HepG2 (cell line): ENCODE measurements at regions not wholly inside any gene's neighbourhood (a gene's known extent, or its start where the extent isn't known, plus 50 kb on each side); places are given as distances from the start of the nearest gene placed in this dataset.

ENCODE experiments used
- ATAC-seq: fragments of 200-7000 bp; cut with Tn5 transposase; 3 replicates; pipeline ENCODE4 v1.9.1; 2020; ENCODE audit warnings: mild to moderate bottlenecking, moderate library complexity
- BruUV-seq: library from RNA; stranded (reverse); fragments of 400-500 nt; replicated peaks from 2 replicates; lab custom pipeline; 2021; lab: Mats Ljungman, UMichigan
- CTCF ChIA-PET: fragments of 300-600 bp; formaldehyde crosslinking; extraction: SDS; loops from one replicate; lab custom pipeline; 2021; ENCODE audit warnings: low total read pairs, inconsistent platforms, low intra/inter-chr PET ratio; lab: Yijun Ruan, JAX
- POLR2A ChIA-PET: fragments of 350-600 bp; sonication (Branson Sonifier 250); formaldehyde crosslinking; loops from one replicate; lab custom pipeline; 2020; ENCODE audit warnings: antibody characterized with exemption, inconsistent platforms; lab: Yijun Ruan, JAX
- DNase-seq: peaks from one replicate; pipeline ENCODE4 v3.0.0-alpha.2; 2015; ENCODE audit warnings: low spot score
- FAIRE-seq: peaks from 3 replicates; lab custom pipeline; 2011; peaks lifted over from hg19 to GRCh38; lab: Jason Lieb, UNC
- H2AFZ ChIP-seq: one replicate; pipeline ENCODE4 v1.6.1; 2011; ENCODE audit warnings: low read length, inconsistent platforms
- H3K27ac ChIP-seq: fragments of 300-600 bp; 3 replicates; pipeline ENCODE4 v1.8.0; 2011; ENCODE audit warnings: mixed run types, mild to moderate bottlenecking, mixed read lengths, low read length, inconsistent platforms; ENCODE audit not compliant: insufficient read depth; ENCODE audit errors: extremely low read length
- H3K27me3 ChIP-seq, 2 experiments: fragments of 200-600 bp in 1 of 2; 2 replicates in 1 of 2; 3 replicates in 1 of 2; pipeline versions ENCODE4 v1.6.0 to v1.8.0; 2011; ENCODE audit warnings: low read length in 2 of 2, mild to moderate bottlenecking in 2 of 2, moderate library complexity in 2 of 2, inconsistent platforms in 1 of 2; ENCODE audit not compliant: insufficient read depth in 2 of 2, control insufficient read depth in 1 of 2
- H3K36me3 ChIP-seq, 2 experiments: fragments of 200-600 bp in 1 of 2; replicated peaks in 1 of 2; 2 replicates in 1 of 2; 3 replicates in 1 of 2; pipeline versions ENCODE4 v1.5.1 to v1.8.0; 2011; ENCODE audit warnings: low read length in 2 of 2, inconsistent platforms in 1 of 2; ENCODE audit not compliant: insufficient read depth in 2 of 2, control insufficient read depth in 1 of 2
- H3K4me1 ChIP-seq: 2 replicates; pipeline ENCODE4 v1.5.1; 2012; ENCODE audit warnings: low read length, inconsistent platforms; ENCODE audit not compliant: insufficient read depth
- H3K4me2 ChIP-seq: 2 replicates; pipeline ENCODE4 v1.6.0; 2011; ENCODE audit warnings: low read depth, low read length, inconsistent platforms
- H3K4me3 ChIP-seq, 3 experiments: fragments of 200-600 bp in 1 of 3; sonication (generic), shearing (Covaris generic) in 1 of 3; replicated peaks in 1 of 3; 2 replicates each; pipeline ENCODE4 v1.5.1; 2011 to 2016; ENCODE audit warnings: low read length in 3 of 3, inconsistent platforms in 2 of 3, low read depth in 2 of 3, mild to moderate bottlenecking in 2 of 3, control low read depth in 1 of 3, mixed read lengths in 1 of 3; ENCODE audit not compliant: insufficient read depth in 1 of 3
- H3K79me2 ChIP-seq: one replicate; pipeline ENCODE4 v1.6.1; 2011; ENCODE audit warnings: low read length, inconsistent platforms; ENCODE audit not compliant: insufficient read depth
- H3K9ac ChIP-seq: 2 replicates; pipeline ENCODE4 v1.6.0; 2011; ENCODE audit warnings: mild to moderate bottlenecking, low read depth, low read length, inconsistent platforms; ENCODE audit not compliant: insufficient read depth
- H3K9me3 ChIP-seq: 2 replicates; pipeline ENCODE4 v1.5.1; 2012; ENCODE audit warnings: mild to moderate bottlenecking, low read length
- H4K20me1 ChIP-seq: 2 replicates; pipeline ENCODE4 v1.6.0; 2011; ENCODE audit warnings: inconsistent platforms, mild to moderate bottlenecking, low read length, moderate library complexity; ENCODE audit not compliant: insufficient read depth
- ARNTL ChIP-seq: sonication (generic); formaldehyde crosslinking; IDR thresholded peaks from 2 replicates; pipeline ENCODE4 v1.4.0; 2020; ENCODE audit warnings: mild to moderate bottlenecking, missing genetic modification reagents
- KMT2A ChIP-seq: sonication (generic); formaldehyde crosslinking; IDR thresholded peaks from 2 replicates; pipeline ENCODE4 v1.4.0; 2020; ENCODE audit warnings: missing genetic modification reagents
- MZF1 ChIP-seq: sonication (generic); formaldehyde crosslinking; IDR thresholded peaks from 2 replicates; pipeline ENCODE4 v1.8.1; 2023; ENCODE audit warnings: mild to moderate bottlenecking, missing genetic modification reagents, borderline replicate concordance
- NFKBIZ ChIP-seq: IDR thresholded peaks from 2 replicates; pipeline ENCODE4 v1.6.1; 2018; ENCODE audit warnings: missing genetic modification reagents, missing compliant biosample characterization
- SMAD9 ChIP-seq: sonication (generic); formaldehyde crosslinking; IDR thresholded peaks from 2 replicates; pipeline ENCODE4 v1.5.1; 2020; ENCODE audit warnings: mild to moderate bottlenecking, missing genetic modification reagents
- STAG1 ChIP-seq: sonication (generic); formaldehyde crosslinking; IDR thresholded peaks from 2 replicates; pipeline ENCODE4 v1.4.0; 2020; ENCODE audit warnings: missing genetic modification reagents
- SUZ12 ChIP-seq: fragments of 150-350 bp; IDR thresholded peaks from 2 replicates; pipeline ENCODE4 v1.6.1; 2014; ENCODE audit warnings: low read depth, low read length
- TCF7L2 ChIP-seq: IDR thresholded peaks from 2 replicates; pipeline ENCODE4 v1.6.1; 2011; ENCODE audit warnings: mild to moderate bottlenecking, low read depth, low read length, moderate library complexity
- TSC22D2 ChIP-seq: sonication (generic); formaldehyde crosslinking; IDR thresholded peaks from 2 replicates; pipeline ENCODE4 v1.5.1; 2020; ENCODE audit warnings: missing genetic modification reagents, mild to moderate bottlenecking, borderline replicate concordance
- ZMYM2 ChIP-seq: sonication (generic); formaldehyde crosslinking; IDR thresholded peaks from 2 replicates; pipeline ENCODE4 v1.8.0; 2022; ENCODE audit warnings: mild to moderate bottlenecking, missing genetic modification reagents
- ZNF263 ChIP-seq: sonication (generic); formaldehyde crosslinking; IDR thresholded peaks from 2 replicates; pipeline ENCODE4 v1.4.0; 2020; ENCODE audit warnings: missing genetic modification reagents
- WGBS: methylation state at CpG from one replicate; pipeline ENCODE4 v1.1.6; 2017; ENCODE audit warnings: low lambda C conversion rate; 5-methylcytosine and 5-hydroxymethylcytosine counted together
- in situ Hi-C: cut with HindIII; loops from 2 replicates; pipeline ENCODE4 v1.10.0; 2017; ENCODE audit warnings: low pct_unique_long_range_greater_than_20kb; ENCODE audit not compliant: extremely low pct_ligation_motif_present
- intact Hi-C: fragments of 100-400 bp; cut with micrococcal nuclease; formaldehyde crosslinking; loops from one replicate; pipeline ENCODE4 v1.10.0; 2022; ENCODE audit not compliant: unreplicated experiment
- TF ChIP-seq, protein P1 (sequence below): sonication (generic); formaldehyde crosslinking; IDR thresholded peaks from 2 replicates; pipeline ENCODE4 v1.9.0; 2021; ENCODE audit warnings: missing genetic modification reagents, mild to moderate bottlenecking, borderline replicate concordance

DNA sequence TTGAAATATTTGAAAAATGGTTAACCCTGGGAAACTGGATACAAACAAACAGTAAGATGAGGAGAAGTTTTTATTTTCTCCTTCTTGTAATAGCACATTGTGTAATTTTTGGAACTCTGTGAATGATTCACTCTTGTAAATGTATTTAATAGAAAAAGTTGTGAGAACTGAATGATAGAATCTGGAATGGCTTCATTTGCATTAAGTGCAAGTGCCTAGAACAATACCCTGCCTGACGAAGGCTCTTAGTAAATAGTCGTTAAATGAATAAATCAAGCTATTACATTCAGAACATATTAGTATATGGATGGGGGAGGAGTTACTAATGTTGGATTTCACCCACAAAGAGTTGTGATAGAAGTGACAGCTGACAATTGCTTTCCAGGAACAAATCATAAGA lies 442.5 kb downstream of the EFNA5 start:
- no TSS peak for BruUV-seq
- Histone ChIP-seq H3K9ac (no peak overlapping the region), H4K20me1 (no peaks in the 10 kb centered on the region), H2AFZ (no peak overlapping the region), H3K4me3 (no peak overlapping the region), H3K27me3 (no peaks in the 10 kb centered on the region), H3K9me3 (no peaks in the 10 kb centered on the region), H3K79me2 (no peaks in the 10 kb centered on the region)
- no peak for FAIRE-seq
- 5% methylated on average over 2 of the region's 2 CpGs for WGBS
- in situ Hi-C loops = no loop called here
- no peak for TF ChIP-seq ZNF263 (CRISPR knock-in tag)
- no peak for TF ChIP-seq SMAD9 (CRISPR knock-in tag)
- no peak for TF ChIP-seq SUZ12
- TF ChIP-seq ZMYM2 = no peak
- TF ChIP-seq MZF1 (CRISPR knock-in tag) = no peak
- TF ChIP-seq, all 625 proteins: peak for 0
- Histone ChIP-seq H3K36me3 (no peaks in the 10 kb centered on the region), H3K4me1 (no peaks in the 10 kb centered on the region), H3K4me2 (no peak overlapping the region), H3K27ac (no peak overlapping the region)
- ChIA-PET POLR2A (no interaction called here), CTCF (no interaction called here)
- DNase-seq (no peak), ATAC-seq (no peak)
- intact Hi-C loops = no loop called here

DNA sequence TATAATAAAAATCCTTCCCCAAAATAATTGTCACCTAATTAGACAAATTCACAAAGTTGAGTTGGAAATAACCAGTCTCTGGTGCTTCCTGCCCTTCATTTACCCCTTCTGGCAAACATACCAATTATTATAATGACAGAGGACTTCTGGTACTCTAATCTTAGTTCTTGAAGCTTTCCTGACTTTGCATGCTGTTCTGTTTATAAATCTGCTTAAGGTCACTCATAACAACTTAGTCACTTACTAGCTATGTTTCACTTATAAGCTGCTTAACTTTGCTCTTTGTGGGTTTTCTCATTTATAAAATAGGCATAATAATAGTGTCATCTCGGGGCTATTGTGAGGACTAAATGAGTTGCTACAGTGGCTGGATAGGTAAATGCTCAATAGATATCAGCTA lies 446.5 kb downstream of the EFNA5 start:
- intact Hi-C loops = no loop called here
- Histone ChIP-seq H4K20me1 (no peaks in the 10 kb centered on the region), H3K36me3 (no peaks in the 10 kb centered on the region), H2AFZ (no peak overlapping the region), H3K9ac (no peak overlapping the region), H3K79me2 (no peaks in the 10 kb centered on the region), H3K4me2 (no peak overlapping the region), H3K4me1 (no peaks in the 10 kb centered on the region), H3K9me3 (no peaks in the 10 kb centered on the region), H3K4me3 (no peak overlapping the region), H3K27ac (no peak overlapping the region), H3K27me3 (no peaks in the 10 kb centered on the region)
- ChIA-PET POLR2A (no interaction called here), CTCF (no interaction called here)
- in situ Hi-C loops = no loop called here
- BruUV-seq = no TSS peak
- FAIRE-seq = no peak
- no peak for TF ChIP-seq KMT2A (CRISPR knock-in tag)
- TF ChIP-seq, protein P1, sequence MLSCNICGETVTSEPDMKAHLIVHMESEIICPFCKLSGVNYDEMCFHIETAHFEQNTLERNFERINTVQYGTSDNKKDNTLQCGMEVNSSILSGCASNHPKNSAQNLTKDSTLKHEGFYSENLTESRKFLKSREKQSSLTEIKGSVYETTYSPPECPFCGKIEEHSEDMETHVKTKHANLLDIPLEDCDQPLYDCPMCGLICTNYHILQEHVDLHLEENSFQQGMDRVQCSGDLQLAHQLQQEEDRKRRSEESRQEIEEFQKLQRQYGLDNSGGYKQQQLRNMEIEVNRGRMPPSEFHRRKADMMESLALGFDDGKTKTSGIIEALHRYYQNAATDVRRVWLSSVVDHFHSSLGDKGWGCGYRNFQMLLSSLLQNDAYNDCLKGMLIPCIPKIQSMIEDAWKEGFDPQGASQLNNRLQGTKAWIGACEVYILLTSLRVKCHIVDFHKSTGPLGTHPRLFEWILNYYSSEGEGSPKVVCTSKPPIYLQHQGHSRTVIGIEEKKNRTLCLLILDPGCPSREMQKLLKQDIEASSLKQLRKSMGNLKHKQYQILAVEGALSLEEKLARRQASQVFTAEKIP (CRISPR knock-in tag) = no peak
- no peak for TF ChIP-seq TCF7L2
- TF ChIP-seq NFKBIZ = no peak
- no peak for TF ChIP-seq STAG1 (CRISPR knock-in tag)
- TF ChIP-seq ARNTL (CRISPR knock-in tag) = no peak
- no peak for TF ChIP-seq TSC22D2
- 8% methylated on average over 1 of the region's 1 CpG for WGBS
- DNase-seq = no peak
- ATAC-seq = no peak
